ENCODE measurements at regions not wholly inside any gene's neighbourhood (a gene's known extent, or its start where the extent isn't known, plus 50 kb on each side); places are given as distances from the start of the nearest gene placed in this dataset.

DNA sequence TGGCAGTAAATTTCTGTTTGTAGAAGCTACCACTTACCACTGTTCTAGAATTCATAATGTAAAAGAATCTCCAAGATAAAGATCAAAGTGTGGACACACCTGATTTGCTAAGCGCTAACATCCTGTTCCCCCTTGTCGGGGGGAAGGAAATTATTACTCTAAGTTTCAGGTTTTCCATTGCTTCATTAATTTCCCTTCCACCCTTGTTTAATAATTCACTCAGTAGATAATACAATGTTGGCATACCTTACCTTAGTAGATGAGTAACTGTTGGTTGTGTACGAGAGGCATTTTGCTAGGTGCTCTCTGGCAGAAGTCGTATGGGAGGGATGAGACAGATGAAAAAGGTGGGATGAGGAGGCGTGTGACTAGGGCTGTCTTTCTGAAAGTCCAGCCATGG, 641.2 kb upstream of the ARRDC4 start:
- no peak for TF ChIP-seq TCF12 (IDR thresholded peaks at IDR 0.05; ENCODE audit: low read depth)
- TF ChIP-seq, protein P1, sequence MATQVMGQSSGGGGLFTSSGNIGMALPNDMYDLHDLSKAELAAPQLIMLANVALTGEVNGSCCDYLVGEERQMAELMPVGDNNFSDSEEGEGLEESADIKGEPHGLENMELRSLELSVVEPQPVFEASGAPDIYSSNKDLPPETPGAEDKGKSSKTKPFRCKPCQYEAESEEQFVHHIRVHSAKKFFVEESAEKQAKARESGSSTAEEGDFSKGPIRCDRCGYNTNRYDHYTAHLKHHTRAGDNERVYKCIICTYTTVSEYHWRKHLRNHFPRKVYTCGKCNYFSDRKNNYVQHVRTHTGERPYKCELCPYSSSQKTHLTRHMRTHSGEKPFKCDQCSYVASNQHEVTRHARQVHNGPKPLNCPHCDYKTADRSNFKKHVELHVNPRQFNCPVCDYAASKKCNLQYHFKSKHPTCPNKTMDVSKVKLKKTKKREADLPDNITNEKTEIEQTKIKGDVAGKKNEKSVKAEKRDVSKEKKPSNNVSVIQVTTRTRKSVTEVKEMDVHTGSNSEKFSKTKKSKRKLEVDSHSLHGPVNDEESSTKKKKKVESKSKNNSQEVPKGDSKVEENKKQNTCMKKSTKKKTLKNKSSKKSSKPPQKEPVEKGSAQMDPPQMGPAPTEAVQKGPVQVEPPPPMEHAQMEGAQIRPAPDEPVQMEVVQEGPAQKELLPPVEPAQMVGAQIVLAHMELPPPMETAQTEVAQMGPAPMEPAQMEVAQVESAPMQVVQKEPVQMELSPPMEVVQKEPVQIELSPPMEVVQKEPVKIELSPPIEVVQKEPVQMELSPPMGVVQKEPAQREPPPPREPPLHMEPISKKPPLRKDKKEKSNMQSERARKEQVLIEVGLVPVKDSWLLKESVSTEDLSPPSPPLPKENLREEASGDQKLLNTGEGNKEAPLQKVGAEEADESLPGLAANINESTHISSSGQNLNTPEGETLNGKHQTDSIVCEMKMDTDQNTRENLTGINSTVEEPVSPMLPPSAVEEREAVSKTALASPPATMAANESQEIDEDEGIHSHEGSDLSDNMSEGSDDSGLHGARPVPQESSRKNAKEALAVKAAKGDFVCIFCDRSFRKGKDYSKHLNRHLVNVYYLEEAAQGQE (IDR thresholded peaks at IDR 0.05; ENCODE audit: low read depth) = no peak
- no peak for TF ChIP-seq TAF1 (IDR thresholded peaks at IDR 0.05; ENCODE audit: low read depth)
- no peak for TF ChIP-seq EGR1 (IDR thresholded peaks at IDR 0.05)
- no peak for TF ChIP-seq CEBPB (IDR thresholded peaks at IDR 0.05)
- TF ChIP-seq NFIC (IDR thresholded peaks at IDR 0.05) = no peak
- TF ChIP-seq ZBTB7A (IDR thresholded peaks at IDR 0.05; ENCODE audit: low read depth) = no peak

DNA sequence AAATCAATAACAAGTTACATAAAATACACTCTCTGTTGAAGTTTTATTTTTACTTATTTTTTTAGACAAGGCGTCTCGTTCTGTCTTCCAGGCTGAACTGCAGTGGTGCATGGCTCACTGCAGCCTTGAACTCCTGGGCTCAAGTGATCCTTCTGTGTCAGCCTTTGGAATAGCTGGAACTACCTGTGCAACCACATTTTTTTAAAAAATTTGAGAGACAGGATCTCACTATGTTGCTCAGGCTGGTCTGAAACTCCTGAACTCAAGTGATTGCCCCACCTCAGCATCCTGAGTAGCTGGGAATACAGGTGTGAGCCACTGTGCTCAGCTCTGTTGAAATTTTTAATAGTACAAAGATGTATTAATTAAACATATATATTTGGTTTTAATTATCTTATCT, 614.3 kb upstream of the ARRDC4 start:
- TF ChIP-seq, protein P2, sequence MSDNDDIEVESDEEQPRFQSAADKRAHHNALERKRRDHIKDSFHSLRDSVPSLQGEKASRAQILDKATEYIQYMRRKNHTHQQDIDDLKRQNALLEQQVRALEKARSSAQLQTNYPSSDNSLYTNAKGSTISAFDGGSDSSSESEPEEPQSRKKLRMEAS (IDR thresholded peaks at IDR 0.05) = no peak
- TF ChIP-seq, protein P3, sequence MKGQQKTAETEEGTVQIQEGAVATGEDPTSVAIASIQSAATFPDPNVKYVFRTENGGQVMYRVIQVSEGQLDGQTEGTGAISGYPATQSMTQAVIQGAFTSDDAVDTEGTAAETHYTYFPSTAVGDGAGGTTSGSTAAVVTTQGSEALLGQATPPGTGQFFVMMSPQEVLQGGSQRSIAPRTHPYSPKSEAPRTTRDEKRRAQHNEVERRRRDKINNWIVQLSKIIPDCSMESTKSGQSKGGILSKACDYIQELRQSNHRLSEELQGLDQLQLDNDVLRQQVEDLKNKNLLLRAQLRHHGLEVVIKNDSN (IDR thresholded peaks at IDR 0.05) = no peak
- no peak for TF ChIP-seq YY1 (IDR thresholded peaks at IDR 0.05; ENCODE audit: low read depth)
- TF ChIP-seq CREB1 (IDR thresholded peaks at IDR 0.05; ENCODE audit: low read depth) = no peak
- no peak for TF ChIP-seq ZBTB7A (IDR thresholded peaks at IDR 0.05; ENCODE audit: low read depth)
- no peak for TF ChIP-seq CEBPB (IDR thresholded peaks at IDR 0.05)
- TF ChIP-seq FOXM1 (IDR thresholded peaks at IDR 0.05; ENCODE audit: borderline replicate concordance, low read depth) = no peak
- no peak for TF ChIP-seq TAF1 (IDR thresholded peaks at IDR 0.05; ENCODE audit: low read depth)
- TF ChIP-seq, protein P1 (IDR thresholded peaks at IDR 0.05; ENCODE audit: low read depth) = no peak
- TF ChIP-seq EP300 (IDR thresholded peaks at IDR 0.05; ENCODE audit: borderline replicate concordance) = no peak
- TF ChIP-seq RAD21 (IDR thresholded peaks at IDR 0.05; ENCODE audit: low read depth) = no peak
- no peak for TF ChIP-seq EGR1 (IDR thresholded peaks at IDR 0.05)
- no peak for TF ChIP-seq TEAD4 (IDR thresholded peaks at IDR 0.05)
- TF ChIP-seq NFIC (IDR thresholded peaks at IDR 0.05) = no peak

DNA sequence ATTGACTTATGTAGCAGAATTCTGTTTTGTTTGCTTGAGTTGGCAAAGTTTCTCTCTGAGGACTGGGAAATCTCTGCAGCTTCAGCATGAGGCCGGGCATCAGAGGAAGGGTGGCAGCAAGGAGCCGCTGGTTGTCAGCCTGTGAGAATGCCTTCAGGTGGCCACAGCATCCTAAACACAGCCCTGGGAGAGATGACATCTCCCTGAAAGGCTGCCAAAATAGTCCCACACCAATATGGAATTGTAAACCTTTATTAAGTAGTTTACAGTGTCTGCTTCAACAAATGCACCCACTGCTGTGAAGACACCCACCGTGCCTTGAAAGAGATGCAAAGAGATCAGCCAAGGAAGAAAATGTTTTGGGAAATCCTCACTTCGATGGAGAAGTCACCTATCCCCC, 609.7 kb upstream of the ARRDC4 start:
- TF ChIP-seq CREB1 (IDR thresholded peaks at IDR 0.05; ENCODE audit: low read depth) = no peak

DNA sequence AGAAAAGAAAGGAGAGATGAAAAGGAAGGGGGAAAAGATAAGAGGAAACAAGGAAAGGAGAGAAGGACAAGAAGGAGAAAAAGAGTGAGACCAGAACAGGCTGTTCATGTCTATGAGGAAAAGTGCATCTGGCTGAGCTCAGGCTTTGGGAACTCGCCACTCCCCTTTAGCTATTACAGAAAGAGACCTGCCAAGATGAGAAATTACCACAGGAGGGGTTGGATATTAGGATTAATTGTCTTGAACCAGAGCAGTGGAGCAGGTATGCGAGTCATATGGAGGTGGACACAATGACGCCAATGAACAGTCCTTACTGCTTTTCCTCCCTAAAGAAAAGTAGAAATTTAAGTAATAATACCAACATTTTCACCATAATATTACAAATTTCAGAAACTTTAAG, 577.0 kb upstream of the ARRDC4 start:
- no peak for TF ChIP-seq CEBPB (IDR thresholded peaks at IDR 0.05)
- TF ChIP-seq ZBTB7A (IDR thresholded peaks at IDR 0.05; ENCODE audit: low read depth) = no peak
- TF ChIP-seq, protein P3 (IDR thresholded peaks at IDR 0.05) = no peak
- TF ChIP-seq, protein P2 (IDR thresholded peaks at IDR 0.05) = no peak
- TF ChIP-seq FOXM1 (IDR thresholded peaks at IDR 0.05; ENCODE audit: borderline replicate concordance, low read depth) = no peak
- no peak for TF ChIP-seq EGR1 (IDR thresholded peaks at IDR 0.05)
- TF ChIP-seq YY1 (IDR thresholded peaks at IDR 0.05; ENCODE audit: low read depth) = no peak
- TF ChIP-seq RAD21 (IDR thresholded peaks at IDR 0.05; ENCODE audit: low read depth) = no peak
- TF ChIP-seq, protein P1 (IDR thresholded peaks at IDR 0.05; ENCODE audit: low read depth) = no peak

DNA sequence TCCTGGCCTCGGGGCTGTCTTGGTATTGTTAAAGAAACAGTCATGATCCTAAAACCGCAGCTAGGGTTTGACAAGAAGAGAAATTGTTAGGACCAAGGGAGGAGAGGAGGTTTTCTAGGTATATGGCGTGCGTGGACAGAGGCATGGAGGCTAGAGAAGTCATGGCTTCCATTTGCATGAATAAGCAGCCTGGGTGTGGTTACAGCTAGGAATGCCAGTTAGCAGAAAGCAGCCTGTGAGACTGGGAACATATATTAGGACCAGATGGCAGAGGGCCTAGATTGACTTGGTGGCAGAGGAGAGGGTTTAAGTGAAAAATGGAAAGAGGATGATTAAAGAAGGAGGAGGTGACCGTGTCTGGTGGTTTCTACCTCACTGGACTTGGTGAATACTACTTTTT, 573.6 kb upstream of the ARRDC4 start:
- TF ChIP-seq CREB1 (IDR thresholded peaks at IDR 0.05; ENCODE audit: low read depth) = no peak

DNA sequence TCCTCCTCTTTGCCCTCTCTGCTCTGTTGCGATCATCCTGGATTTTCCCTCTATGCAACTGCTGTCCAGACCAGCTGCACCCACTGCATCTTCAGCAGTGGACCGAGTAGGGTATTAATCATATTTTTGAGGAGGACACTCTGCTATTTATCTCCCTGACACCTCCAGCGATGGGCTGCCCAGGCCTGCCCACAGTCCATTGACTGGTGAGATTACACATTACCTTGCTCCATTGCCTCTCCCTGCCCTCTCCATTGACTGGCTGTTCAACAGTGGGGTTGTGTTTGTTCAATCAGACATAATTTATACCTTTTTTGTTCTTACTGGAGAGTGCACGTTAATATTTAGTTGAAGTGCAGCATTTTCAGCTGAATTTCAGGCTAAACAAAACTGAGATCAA, 559.3 kb upstream of the ARRDC4 start:
- no peak for TF ChIP-seq NFIC (IDR thresholded peaks at IDR 0.05)
- TF ChIP-seq, protein P1 (IDR thresholded peaks at IDR 0.05; ENCODE audit: low read depth) = no peak
- no peak for TF ChIP-seq CEBPB (IDR thresholded peaks at IDR 0.05)
- TF ChIP-seq, protein P2 (IDR thresholded peaks at IDR 0.05) = no peak
- no peak for TF ChIP-seq TCF12 (IDR thresholded peaks at IDR 0.05; ENCODE audit: low read depth)
- TF ChIP-seq YY1 (IDR thresholded peaks at IDR 0.05; ENCODE audit: low read depth) = no peak
- no peak for TF ChIP-seq EP300 (IDR thresholded peaks at IDR 0.05; ENCODE audit: borderline replicate concordance)
- TF ChIP-seq ZBTB7A (IDR thresholded peaks at IDR 0.05; ENCODE audit: low read depth) = no peak
- TF ChIP-seq EGR1 (IDR thresholded peaks at IDR 0.05) = no peak
- TF ChIP-seq, protein P3 (IDR thresholded peaks at IDR 0.05) = no peak
- no peak for TF ChIP-seq TEAD4 (IDR thresholded peaks at IDR 0.05)
- no peak for TF ChIP-seq TAF1 (IDR thresholded peaks at IDR 0.05; ENCODE audit: low read depth)
- TF ChIP-seq CREB1 (IDR thresholded peaks at IDR 0.05; ENCODE audit: low read depth) = no peak
- no peak for TF ChIP-seq FOXM1 (IDR thresholded peaks at IDR 0.05; ENCODE audit: borderline replicate concordance, low read depth)
- TF ChIP-seq RAD21 (IDR thresholded peaks at IDR 0.05; ENCODE audit: low read depth) = no peak
